Limb (tissue), 2 donors: ENCODE measurements at regions not wholly inside any gene's neighbourhood (a gene's known extent, or its start where the extent isn't known, plus 50 kb on each side); places are given as distances from the start of the nearest gene placed in this dataset.
"Not testable (repeated sequence)": the region's sequence is repeated elsewhere in the genome, so short reads cannot be mapped to it uniquely, and the experiment has no call there.

Experiments used
- DNase-seq, 2 donors: peaks; one replicate each; pipeline ENCODE4 v3.0.0-alpha.2; 2016; ENCODE audit errors: extremely low spot score in 2 of 2

DNA sequence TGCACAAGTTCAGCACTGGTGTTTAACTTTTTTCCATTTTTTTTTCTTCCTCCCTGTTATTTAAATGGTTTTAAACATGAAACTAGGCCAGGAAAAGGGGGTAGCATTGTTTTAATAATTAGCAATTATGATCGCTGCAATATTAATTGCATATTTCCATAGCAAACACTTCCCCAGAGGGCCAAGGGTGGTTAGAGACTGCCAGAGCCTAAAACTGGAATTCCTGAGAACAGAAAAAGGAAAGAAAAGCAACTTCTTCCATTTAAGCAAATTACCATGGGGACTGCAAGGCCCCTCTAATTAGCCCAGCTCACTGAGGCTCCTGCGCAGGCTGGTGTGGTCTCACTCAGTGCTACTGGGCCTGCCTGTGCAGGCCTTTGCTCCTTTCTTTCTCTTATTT is 201.5 kb downstream of the SMAD2 start:
- DNase-seq, result no peak

DNA sequence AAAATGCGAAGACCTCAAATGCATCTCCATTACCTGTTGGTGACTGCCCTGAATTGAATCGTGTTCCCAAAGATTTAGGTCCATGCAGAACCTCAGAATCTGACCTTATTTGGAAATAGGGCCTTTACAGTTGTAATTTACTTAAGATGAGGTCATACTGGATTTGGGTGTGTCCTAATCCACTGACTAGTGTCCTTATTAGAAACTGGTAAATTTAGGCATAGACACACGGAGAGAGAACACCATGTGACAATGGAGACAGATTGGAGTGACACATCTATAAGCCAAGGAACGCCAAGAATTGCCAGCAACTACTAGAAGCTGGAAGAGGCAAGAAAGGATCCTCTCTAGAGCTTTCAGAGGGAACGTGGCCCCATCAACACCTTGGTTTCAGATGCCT is 203.1 kb downstream of the SMAD2 start:
- no peak for DNase-seq

GRCh38 chr18:47726550-47726949 is 203.9 kb downstream of the SMAD2 start:
- DNase-seq, result no peak

DNA sequence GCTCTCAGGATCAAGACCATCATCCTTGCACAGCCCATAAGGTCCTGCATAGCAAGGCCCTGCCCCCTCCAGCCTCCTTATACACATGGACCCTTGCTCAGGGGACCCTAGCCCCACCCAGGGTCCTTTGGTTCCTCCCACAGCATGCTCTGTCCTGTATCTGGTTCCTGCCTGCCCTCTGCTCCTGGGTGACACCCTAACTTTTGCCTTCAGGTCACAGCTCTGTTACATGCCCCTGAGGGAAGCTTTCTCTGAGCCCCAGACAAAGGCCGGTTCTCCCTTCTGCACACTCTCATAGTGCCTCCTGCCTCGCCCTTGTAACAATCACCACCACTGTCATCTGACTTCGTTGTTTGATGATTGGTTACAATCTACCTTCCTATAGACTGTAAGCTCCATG is 204.8 kb downstream of the SMAD2 start:
- no peak for DNase-seq

DNA sequence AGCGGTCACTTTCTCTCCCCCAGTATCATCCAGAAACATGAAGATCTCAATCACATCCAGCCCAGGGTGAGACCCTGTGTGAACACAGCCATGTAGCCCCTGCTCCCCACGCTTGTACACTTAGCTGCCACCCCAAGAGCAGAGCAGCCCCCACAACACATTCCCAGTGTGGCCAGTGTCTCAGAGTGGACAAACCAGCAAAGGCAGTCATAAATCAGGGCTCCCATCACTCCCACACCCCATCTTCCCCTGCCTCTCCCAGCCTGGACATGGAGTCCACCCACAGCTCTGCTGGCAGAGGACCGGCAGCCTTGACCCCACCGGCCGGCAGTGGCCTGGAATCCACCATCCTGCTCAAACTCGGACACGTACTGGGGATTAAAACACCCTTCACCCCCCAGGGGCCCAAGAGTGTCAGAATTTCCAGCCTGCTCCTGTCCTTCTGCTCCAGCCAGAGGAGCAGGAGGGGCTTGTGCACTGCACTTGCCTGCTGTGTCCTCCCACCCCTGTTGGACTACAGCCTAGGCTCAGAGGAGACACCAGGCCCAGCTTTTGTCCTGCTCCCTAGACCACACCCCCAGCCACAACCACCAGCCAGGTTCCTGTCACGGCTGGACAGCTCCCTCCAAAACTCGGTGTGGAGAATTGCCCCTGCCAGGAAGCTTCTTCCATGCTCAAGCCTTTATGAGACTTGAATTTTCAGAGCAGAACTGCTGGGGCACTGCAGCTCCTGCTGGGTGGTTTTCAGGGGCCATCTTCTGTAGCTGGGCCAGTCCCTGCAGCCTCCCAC is 206.1 kb downstream of the SMAD2 start:
- no peak for DNase-seq

DNA sequence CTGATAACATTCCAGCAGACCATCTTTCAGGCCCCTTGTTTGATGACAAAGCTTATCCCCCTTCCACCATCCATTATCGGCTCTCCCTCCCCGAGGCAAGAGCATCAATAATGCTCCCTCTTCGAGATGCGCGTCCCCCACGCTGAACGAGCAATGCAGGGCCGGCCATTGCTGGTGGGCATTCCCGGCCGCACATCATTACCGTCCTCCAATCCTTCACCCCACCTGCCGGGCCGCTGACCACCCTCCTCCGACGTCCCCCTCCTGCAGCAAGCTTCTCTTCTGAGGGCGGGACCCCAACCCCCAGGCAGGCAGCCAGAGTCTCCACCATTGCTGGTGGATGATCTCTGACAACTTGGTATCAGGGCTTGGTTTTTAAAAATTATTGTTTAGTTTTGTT is 208.6 kb downstream of the SMAD2 start:
- DNase-seq, result no peak

GRCh38 chr18:47720741-47721140 is 209.7 kb downstream of the SMAD2 start:
- DNase-seq, result no peak

DNA sequence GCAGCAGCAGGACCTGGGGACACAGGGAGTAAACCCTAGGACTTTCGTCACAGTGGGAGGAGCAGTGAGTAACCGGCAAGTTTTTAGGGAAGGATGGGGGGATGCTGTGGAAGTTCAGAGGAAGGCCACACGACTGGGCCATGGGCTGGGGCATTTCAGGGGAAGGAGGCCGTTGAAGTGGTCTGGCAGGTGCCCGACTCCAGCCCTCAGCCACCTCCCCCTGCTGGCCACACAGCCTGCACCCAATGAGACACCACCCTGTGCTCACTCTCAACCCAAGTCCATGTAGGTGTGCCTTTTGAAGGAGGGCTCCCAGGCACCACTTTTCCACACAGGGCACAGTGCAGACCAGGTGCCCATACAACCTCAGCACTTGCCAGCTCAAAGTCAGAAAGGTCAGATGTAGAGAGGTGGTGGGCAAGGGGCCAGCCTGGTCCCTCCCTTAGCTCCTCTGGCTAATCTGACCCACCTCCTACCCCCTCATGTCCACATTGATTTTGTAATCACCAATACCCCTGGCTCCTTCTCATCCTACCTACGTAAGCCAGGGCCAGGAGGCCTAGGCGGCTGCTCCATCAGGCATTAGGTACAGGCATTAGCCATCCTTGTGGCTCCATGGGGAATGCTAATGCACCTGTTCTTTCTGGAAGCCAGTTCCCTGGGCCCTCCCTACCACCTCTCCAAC is 211.2 kb downstream of the SMAD2 start:
- no peak for DNase-seq

DNA sequence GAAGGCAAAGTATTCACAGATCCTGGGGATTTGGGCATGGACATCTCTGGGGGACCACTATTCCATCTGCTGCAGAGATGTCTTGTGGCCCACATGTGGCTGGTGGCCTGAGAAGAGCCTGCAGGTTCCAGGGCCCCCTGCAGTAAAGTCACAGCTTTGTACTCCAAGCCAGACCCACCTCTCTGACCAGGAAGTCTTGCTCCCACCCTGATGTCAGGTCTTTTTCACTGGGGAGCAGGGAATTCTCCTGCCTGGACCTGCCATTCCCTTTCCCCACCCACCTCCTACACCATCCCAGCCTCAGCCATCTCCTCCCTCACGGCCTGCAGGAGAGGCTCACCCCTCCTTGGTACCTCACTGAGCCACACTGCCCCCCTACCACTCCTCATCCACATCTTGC is 211.8 kb downstream of the SMAD2 start:
- no peak for DNase-seq

- DNase-seq, result no peak
Observed at GRCh38 chr18:47717257-47717656, 213.2 kb downstream of the SMAD2 start.

DNA sequence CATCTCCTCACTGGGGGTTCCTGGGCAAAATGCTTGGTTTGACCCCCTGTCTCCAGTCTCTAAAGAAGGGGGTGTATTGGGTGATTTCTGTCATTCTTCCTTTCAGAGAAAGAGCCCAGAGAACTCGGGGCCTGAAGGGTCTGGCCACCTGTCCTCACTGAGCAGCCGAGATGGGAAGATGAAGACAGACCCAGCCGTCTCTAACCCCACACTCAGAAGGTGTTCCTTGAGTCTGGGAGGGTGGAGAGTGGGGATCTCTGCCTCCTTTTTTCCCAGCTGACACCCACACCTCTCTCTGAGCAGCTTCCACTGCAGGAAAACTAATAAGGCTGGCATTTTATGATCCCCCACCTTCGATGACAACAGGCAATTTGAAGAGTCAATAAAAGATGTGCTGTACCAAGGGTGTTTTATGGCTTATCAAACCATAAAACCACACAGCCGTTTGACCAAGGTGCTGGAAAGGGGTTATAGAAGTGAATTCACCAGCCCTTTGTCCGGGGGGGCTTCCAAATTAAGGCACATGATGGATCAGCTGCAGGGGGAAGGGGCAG is 213.8 kb downstream of the SMAD2 start:
- DNase-seq, result no peak

GRCh38 chr18:47710451-47710850 is 220.0 kb downstream of the SMAD2 start:
- DNase-seq, result no peak

DNA sequence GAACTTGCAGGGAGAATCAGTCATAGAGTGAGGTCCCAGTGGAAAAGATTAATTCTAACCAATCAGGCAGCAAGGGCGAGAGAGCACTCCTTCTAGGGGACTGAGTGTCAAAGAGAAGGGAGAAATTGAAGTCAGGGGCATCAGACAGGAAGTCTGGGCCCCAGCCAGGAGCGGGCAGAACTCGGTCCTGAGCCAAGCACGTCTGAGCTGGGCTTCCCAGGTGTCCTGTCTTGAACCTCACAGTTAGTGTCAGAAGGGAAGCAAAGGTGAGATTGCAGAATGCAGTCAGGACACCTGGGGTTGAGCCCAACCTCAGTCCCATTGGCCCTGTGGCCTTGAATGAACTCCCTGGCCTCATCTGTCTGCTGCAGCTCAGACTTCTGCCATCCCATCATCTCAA is 220.9 kb downstream of the SMAD2 start:
- no peak for DNase-seq

- no peak for DNase-seq
Observed at GRCh38 chr18:47708206-47708605, 222.3 kb downstream of the SMAD2 start.

DNA sequence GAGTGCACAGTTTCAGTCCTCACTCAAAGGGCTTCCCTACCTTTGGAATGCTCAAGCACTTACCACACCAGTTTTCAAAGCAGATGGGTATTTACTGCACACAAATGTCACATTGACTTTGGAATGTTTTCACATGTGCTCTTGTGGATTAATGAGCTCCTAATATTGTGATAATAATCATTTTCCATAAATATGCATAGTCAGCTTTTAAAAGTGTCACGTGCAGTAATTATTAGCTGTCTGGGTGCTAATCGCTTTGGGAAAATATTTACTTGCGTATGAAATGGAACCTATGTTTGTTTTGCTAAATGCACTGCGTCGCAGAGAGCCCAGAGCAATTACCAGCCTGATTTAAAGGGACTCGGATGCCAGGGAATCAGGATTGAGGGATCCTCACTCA is 229.3 kb downstream of the SMAD2 start:
- no peak for DNase-seq

DNA sequence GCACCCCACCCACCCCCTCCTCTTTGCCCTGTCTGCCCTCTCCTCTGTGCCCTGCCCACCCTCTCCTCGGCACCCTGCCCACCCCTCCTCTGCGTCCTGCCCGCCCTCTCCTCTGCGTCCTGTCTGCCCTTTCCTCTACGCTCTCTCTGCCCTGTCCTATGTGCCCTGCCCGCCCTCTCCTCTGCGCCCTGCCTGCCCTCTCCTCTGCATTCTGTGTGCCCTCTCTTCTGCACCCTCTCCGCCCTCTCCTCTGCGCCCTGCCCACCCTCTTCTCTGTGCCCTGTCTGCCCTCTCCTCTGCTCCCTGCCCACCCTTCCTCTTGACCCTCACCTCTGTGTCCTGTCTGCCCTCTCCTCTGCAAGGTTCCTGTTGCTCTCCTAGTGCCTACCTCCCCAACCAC is 233.6 kb downstream of the SMAD2 start:
- DNase-seq, result no peak

GRCh38 chr18:47691611-47692010 is 238.8 kb downstream of the SMAD2 start:
- no peak for DNase-seq

- not testable (repeated sequence) for DNase-seq
Observed at GRCh38 chr18:47690778-47691177, 239.7 kb downstream of the SMAD2 start.

GRCh38 chr18:47689371-47689770 is 241.1 kb downstream of the SMAD2 start:
- DNase-seq, result no peak

DNA sequence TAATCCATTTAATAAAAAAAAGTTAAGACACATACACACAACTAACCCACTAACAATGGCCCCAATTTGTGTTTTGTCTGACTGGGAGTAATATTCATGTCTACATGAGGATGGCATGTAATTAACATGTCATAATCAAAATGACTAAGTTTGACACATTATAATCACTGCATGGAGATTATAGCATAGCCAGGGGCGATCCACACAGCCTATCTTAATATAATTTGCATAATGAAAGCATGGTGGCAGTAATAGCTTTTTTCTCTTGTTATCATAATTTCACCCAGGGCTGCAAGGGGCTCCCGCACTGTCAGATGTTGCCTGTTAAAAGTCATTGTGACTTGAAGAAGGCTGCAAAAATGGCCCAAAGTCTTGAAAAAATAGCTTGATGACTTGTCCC is 243.7 kb downstream of the SMAD2 start:
- no peak for DNase-seq

- DNase-seq, result no peak
Observed at GRCh38 chr18:47683774-47684173, 246.7 kb downstream of the SMAD2 start.

GRCh38 chr18:47682876-47683275 is 247.6 kb downstream of the SMAD2 start:
- DNase-seq, result no peak

DNA sequence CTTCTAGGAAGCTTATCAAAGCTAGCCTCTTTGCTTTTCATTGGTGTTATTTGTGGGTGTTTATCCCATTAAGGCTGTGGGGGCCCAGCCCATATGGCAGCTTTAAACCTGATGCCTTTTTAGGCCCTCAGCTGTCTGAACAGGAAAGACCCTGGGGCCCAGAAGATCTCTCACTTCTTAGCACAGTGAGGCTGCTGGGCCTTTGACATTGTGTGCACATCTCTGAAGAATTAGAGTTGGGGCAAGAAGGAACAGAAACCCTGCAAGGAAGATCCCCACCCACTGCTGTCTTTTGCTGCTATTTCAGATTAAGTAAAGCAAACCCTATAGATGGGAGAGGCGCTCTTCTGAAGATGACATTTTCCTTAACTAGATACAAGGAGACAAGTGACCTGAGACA is 250.0 kb downstream of the SMAD2 start:
- no peak for DNase-seq
